HK-2 (cell line): ENCODE measurements at regions not wholly inside any gene's neighbourhood (a gene's known extent, or its start where the extent isn't known, plus 50 kb on each side); places are given as distances from the start of the nearest gene placed in this dataset.

ENCODE experiments used
- DNase-seq: peaks from one replicate; pipeline ENCODE4 v3.0.0-alpha.2; 2018; ENCODE audit not compliant: unreplicated experiment

DNA sequence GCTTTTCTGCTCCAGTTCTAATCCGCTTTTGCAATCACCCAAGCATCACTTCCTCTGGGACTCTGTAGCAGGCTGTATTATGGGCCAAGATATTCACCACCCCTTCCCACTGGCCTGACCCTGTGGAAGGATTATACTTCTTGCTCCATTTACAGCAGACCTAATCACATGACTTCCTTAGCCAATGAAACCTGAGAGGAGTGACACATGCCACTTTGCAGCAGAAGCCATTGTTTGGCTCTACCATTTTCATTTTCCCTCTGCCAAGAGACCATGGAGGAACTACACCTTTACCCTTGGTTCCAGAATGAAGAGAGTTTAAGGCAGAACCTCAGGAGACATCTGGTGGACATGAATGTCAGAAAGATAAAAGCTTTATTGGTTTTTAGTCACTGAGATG lies 134.9 kb upstream of the HSD17B12 start:
- no peak for DNase-seq

DNA sequence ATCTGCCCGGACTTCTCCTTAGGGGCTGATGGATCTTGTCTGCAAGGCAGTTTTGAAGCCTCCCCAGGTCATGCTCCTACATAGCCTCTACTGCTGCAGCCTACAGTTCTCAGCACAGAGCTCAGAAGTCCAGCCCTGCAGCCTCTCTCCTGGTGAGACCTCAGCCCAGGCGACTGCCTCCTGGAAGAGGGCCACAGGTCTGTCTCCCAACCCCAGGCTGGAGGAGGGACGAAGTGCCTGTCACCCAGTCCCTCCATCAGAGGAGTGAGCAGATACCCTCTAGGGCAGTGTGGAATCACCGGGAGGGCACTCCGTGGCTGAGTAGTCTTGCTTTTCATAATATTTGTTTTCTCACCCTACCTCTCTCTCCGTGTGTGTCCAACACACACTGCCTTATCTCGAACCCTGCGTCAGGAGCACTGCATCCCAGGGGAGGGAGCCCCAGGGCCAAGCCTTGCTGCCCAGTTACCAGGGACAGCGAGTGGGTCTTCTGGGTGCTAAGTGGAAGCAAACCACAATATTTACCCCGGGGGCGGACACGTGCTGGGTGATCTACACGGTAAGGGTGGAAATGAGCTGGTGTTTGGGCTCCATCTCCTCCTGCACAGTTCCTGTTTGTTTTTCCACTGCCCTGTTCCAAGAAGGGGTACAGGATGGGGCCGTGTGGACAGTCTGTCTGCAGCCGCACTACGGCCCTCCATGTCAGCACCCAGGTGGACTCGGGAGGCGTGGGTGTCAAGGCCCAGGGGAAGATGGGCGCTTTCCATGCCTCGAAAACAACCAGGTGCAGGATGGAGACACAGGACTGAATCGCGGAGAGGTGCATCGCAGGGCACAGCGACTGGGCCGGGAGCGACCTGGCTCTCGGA lies 133.7 kb upstream of the HSD17B12 start:
- DNase-seq, result no peak

DNA sequence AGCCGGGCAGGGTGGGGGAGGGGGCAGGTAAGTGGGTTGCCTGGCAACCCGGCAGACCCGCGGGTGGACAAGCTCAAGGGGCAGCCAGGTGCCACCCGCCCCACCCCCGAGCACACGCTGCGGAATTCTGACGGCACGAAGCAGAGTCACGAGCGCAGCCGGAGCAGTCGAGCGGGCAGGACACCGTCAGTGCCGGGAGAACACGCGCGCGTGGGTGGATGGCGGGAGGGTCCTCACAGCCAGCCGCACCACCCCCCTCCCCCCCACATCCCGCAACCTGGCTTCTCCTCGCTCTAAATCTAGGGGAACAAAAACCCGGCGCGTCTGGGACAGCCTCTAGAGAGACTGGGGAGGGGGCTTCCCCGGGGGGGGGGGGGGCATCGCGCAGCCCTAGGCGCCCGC lies 133.1 kb upstream of the HSD17B12 start:
- no peak for DNase-seq

DNA sequence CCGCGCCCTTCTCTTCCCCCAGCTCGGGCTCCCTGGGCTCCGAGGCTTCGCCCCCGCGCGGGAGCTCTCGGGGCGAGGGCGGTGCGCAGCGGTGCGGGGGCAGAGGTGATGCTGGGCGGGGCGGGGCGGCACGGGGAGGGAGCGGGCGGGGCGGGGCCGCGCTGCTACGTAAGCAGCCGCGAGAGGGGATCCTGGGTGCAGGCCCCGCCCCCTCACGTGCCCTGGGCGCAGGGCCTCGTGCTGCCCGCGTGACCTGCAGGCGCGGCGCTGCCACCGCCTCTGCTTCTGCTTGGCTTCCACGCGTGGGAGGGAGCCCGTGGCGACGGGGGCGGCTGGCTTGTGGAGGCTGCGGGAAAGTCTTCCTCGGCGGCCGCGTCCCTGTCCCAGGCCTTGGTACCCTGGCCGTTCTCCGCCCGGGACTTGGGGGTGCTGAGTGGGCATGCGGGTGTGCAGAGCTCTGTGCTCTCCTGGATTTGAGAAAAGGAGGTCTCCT lies 132.6 kb upstream of the HSD17B12 start:
- peak; percentile 35 for DNase-seq

DNA sequence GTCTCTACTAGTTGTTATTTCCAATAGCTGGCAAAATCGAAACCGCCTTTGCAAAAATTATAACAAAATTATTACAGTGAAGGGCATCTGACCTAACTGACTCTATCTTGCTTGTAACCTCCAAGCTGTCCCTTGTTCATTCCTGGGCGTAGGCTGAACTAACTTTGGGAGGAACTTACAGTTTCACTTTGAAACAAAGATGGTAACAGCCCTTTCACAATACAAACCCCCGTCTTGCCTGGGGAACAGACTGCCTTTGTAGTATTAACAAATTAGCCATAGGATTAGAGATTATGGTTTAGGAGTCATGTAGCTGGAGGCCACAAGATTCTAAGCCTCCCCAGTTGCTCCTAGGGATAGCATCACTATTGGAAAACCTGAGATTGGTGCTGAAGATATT lies 131.6 kb upstream of the HSD17B12 start:
- no peak for DNase-seq

DNA sequence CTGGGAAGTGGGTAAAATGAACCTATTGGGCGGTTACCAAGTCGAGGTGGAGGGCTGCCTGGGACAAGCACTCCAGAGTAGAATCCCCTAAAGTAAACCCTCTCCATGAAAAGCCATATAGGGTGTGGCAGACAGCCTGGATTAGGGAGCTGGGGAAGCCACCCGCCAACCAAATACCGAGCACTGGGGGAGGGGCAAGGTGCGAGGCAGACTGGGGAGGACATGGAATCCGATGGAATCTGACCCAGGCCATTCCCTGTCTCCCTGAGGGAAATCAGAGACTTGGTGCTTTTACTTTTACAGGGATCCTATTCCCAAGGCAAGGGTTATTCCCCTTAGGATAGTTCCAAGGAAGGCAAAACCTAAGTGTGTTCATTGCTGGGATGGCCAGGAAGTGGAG lies 130.9 kb upstream of the HSD17B12 start:
- no peak for DNase-seq

DNA sequence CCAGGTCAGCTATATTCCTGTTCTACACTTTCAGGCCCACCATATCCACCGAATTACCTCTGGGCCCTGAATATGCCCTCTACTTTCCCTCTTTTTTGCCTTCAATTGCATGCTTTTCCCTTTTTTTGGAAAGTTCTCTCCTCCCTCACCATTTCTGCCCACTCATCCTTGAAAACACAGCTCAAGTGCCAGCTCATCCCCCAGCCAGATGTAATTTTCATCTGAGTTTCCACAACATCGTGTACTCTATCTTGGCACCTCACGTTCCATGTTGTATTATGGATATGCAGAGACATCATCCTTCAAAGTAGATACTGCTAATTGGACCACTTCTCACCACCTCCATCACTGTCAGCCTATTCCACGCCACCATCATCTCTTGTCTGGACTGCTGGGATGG lies 129.8 kb upstream of the HSD17B12 start:
- no peak for DNase-seq

DNA sequence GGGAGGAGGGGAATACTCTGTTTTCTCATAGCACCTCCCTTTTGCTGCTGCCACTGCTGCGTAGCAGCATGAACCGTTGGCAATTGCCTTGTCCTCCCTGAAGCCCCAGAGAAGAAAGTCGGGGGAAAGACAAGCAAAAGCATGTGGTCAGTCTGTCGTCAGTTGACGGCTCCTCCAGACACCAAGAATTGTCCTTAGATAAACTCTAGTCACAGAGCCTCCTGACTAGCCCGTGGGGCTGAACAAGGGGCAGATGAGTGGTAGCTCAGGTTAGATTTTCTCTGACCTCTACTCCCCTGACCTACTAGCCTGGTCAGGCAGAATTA lies 126.4 kb upstream of the HSD17B12 start:
- no peak for DNase-seq

DNA sequence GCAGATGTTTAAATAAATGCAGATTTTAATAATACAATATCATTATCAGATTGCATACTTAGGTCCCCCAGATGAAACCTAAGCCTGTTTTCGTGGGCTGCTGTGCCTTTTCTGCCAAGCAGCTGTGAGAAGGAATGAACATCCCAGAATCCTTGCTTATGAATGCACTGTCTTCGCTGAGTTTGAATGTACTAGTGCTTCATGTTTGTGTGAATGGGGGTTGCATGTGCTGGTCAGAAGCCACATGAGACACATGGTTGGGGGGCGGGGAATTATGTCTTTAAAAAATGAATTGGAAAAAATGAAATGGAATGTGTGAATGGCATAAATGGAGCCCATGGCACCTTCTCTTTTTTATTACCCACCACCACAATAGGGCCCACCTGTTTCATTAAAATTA lies 125.4 kb upstream of the HSD17B12 start:
- DNase-seq, result no peak

DNA sequence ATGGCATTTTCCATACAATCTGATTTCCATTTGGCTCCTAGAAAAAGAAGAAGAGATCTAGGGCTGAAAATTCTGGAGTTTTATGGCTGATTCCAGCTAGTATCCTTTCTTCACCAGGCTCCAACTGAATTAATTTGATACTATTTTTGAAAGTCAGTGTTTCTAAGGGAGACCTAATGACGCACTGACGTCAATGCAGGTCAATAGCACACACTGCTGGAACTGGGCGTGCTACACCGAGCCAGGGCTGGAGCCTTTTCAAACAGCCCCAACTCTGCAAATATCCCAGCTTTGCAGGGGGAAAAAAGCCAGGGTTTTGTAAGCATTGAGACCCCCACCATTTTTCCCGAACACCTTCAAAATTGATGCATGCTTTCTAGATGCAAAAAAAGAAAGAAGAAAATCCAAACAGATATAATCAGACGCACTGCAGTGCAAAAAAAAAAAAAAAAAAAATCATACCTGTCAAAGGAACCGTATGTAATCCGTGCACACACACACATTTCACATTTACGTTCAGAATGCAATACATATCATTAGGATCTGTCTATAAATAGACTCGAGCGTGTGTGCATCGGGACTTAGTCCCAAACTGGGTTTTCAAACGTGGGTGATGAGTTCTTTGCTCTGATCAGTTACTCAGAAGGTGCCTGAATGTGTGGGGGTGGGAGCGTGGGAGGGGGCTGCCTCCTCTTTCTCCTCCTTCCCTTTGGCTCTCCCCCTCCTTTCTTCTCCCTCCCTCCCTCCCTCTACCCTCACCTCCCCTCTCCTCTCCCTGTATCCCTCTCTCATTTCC lies 124.5 kb upstream of the HSD17B12 start:
- DNase-seq, result no peak

DNA sequence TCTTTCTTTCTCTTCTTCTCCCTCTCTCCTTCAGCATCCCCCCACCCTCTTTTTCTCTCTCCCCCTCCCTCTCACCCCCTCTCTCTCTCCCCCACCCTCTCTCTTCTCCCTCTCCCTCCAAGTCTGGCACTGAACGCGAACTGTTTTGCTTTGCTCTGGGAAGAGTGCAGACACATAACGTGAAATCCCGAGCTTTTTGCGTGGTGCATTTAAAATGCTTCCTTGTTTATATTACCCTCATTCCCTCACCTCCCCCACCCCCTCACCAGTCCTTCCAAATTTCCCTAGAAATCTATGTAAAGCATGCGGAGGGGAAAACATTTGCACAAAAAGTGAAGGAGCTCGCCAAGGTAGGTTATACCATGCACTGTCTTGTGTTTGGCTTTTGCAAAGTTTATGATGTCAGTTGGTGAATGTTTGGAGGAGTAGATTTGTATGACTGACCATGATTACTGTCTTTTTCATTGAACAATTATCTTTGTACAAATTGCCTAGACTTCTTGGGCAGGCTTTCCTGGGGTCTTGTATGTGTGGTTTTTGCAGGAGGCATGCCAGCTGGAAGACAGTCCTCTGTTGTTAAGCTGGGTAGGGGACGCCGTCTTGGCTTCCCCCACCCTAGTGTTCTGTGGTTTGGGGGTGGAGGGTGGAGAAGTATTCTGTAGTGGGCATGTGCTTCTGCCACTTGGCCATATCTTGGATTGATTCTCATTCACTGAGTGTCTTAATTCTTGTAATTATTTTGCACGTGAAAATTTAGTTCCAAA lies 123.7 kb upstream of the HSD17B12 start:
- no peak for DNase-seq

DNA sequence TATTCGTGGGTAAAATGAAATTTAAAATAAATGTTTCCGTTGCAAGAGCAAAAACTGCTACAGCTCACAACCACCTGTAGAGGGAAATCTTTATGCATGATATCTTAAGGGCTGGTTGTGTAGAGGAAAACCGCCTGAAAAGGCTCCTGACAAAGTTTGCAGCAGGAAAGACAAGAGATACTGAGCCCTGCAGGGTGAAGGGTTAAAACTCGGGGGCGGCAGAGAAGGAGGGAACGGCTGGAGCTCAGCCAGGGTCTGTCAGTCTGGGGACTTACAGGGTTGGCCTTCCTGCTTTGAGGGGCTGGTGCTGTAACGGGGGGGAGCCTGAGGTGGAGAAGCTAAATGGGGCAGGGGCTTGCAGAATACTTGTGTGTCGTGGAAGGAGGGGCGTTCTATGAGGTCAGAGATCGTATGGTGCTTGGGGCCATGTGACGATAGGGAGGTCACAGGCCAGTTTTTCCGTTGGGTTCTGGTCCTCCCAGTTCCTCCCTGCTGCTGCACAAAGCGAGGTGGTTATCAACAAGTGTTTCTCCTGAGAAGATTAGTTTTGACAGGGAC lies 122.9 kb upstream of the HSD17B12 start:
- DNase-seq, result no peak

DNA sequence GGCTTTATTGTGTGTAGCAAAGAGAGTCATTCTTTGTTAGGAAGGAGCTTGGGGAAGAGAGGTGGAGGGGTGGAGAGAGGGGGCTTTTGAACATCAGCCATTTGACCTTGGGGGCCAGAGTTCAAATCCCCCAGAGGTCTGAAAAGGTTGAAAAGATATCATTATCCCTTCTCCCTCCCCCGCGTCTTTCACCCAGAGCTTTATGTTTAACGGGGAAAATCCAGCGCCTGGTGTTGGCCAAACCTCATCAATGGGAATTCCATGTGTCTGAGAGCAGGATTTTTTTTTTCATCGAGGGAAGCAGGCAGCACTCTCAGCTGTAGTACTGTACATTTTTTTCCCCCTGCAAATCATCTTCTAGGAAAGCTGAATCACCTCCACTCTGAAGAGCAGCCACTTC lies 122.4 kb upstream of the HSD17B12 start:
- no peak for DNase-seq

DNA sequence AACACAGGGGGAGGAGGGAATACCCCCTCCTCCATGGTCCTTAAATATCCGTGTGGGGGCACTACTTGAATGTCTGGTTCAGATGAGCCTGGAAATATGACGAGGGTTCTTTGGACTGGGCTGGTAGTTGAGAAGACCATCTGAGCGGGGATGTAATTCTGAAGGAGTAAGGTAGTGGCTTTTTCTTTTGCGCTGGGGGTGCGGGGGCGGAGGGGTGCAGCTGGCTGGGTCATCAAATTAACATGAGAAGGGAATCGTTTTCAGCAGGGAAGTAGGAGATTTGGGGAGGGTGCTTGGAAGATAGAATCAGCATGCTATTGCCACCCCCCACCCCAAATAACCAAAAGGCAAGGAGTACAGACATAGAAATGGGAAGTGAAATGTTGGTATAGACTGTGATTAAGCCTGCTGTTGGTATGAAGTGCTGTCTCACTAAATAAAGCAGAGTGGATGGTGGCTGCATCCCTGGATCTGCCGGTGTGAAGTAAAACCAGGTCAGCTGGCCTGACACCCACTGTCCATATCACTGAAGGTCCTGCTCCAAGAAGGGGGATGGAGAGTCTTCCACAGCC lies 121.9 kb upstream of the HSD17B12 start:
- no peak for DNase-seq

DNA sequence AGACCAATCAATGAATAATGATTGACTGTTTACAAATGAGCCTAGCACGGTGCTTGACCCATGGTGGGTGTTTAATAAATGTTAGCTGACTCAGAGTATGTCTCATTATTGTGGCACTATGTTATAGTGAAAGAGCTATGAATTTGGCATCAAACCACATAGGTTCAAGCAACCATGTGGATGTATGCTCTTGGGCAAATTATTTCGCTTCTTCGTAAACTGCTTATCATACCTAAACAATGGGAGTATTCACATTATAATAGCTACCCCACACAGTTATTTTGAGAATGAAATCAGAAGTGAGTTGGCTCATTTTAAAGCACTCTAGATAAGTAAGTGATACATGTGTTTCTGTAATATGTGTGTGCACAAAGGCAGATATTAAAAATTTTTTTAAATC lies 118.7 kb upstream of the HSD17B12 start:
- no peak for DNase-seq

DNA sequence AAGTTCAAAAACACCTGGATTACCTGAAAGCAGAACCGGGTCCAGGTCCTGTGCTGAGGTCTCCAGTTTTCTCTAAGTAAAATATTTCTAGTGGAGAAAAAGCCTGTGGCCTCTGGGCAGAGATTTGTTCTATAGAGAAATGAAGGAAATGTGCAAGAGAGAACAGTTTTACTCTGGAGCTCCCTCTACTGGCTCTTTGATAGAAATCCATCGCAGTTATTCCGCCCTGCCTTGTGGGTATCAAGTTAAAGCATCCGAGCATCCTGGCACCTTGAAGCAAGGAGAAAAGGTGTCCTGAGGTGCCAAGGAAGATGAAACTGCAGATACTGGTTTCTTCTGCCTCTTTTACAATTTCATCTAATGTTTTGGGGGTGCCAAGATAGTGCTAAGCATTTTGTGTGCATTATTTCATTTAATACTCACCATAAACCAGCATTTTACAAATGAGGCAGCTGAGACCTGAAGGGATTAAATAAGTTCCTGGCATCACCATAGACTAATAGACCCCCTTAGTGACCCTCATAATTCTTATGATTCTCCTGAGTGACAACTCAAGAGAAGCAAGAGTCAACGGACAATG lies 113.1 kb upstream of the HSD17B12 start:
- no peak for DNase-seq

DNA sequence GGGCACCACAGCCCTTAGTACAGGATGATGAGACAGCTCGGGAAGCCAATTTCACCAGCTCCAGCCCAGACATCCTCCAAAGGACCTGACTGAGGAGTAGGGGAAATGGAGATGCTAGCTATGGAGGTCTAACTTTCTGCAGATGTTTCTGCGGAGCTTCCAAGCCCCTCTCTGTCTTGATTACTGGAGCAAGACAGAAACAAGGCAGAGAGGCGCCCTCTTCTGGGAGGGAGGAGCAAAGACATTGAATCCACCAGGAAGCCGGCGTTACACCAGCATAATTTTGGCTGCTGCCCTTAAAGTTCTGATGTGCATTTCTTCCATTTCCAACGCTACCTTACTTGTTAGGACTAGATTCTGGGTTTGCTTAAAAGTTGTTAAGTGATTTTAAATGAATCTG lies 107.3 kb upstream of the HSD17B12 start:
- no peak for DNase-seq

DNA sequence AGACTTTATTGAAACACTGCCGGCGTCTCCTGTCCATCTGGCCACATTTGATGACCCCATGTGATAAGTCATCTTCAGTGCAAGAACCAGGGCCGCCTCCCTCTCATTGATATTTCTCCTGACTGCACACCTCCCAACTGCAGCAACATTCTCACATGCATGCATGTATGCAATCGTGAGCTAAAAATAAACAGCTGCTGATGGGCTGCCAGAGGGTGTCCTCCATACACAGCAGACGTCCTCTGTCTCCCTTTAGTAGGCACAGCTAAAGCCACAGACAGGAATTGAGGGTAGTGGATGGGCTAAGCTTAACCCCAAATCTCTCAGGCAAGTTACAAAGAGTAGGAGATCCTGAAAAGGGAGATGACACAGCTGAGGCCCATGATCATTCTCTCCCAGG lies 106.7 kb upstream of the HSD17B12 start:
- DNase-seq, result no peak

DNA sequence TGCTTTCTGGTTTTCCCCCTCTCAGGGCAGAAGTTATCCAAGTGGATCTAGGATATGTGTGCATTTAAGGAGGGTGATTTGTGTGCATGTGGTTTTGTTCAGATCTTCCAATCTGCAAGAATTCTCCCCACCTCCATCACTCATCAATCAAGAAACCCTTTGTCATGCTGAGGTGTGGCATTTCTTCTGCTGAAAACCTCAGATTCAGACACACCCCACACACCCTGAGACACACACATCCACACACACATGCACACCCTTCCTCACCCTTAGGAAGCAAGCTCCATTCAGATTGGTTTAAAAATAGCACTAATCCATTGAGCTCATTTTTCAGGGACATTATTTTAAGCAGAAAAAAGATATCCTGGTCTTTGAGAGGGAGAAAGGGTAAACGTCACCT lies 106.1 kb upstream of the HSD17B12 start:
- no peak for DNase-seq

DNA sequence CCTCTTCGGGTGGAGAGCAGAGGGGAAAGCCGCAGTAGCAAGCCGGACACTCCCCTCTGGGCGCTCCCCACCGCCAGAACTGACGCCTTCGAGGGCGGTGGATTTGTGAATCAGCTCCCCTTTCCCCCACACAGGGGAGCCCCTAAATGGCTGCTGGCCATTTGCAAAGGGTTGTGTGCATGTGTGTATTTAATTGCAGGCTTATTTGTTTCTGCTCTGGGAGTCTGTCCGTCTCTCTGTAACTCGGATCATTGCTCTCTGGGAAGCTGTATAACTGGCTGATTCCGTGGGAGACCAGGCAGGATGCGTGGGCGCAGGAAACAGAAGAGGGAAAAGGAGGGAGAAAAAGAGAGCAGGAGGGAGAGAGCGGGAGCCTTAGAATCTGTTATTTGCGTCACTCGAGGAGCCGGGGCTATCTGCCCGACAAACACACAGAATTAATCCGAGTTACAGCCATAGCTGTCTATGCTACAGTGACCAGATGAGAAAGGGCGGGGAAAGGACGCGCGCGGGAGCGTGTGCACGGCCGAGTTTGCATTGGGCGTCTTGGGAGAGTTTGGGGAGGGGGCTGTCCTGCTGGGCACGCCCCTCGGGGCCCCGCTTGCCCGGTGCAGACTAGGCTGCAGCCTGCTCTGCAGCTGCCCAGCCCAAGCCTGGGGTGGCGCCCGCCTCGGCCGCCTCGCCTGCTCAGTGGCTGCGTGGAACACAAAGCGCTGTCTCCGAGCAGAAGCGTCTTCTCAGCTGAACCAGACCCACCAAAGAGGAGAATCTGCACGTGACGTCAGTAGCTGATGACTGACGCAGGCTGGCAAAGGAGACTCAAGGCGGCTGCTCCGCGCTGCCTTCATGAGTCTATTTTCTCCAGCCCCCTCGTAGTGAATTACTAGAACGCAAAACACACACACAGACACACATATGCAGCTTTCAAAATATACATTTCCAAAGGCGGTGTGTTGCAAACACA lies 105.3 kb upstream of the HSD17B12 start:
- no peak for DNase-seq
